ENCODE measurements at regions not wholly inside any gene's neighbourhood (a gene's known extent, or its start where the extent isn't known, plus 50 kb on each side); places are given as distances from the start of the nearest gene placed in this dataset.
A peak's percentile ranks its signal among the peaks of the same experiment; 100 is the strongest.
"Not testable (repeated sequence)": the region's sequence is repeated elsewhere in the genome, so short reads cannot be mapped to it uniquely, and the experiment has no call there.

DNA sequence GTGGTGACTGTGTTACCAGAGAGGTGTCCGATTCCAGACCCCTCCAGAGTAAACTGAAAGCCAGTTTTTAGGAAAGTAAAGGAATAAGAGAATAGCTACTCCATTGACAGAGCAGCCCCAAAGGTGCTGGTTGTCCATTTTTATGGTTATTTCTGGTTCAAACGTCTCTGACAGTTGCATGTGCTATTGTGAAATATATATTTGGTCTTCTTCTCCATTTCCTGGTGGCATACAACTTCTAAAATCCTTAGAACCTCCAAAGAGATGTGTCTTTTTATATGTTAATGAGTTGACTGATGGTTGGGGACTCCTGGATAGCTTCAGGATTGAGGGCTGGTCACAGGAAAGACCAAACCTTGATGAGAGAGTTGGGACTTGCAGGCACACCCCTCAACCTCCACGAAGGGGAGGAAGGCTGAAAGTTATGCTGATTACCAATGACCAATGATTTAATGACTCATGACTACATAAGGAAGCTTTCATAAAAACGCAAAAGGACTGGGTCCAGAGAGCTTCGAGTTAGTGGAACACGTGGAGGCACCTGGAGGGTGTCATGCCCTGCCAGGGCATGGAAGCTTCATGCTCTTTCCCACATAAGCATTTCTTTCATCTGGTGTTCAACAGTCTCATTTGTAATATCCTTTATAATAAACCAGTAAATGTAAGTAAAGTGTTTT is 100.7 kb downstream of the SLC16A1 start:
- no peak for DNase-seq
- Mint-ChIP-seq H3K36me3 (ENCODE audit: insufficient read depth, unreplicated experiment) (peaks cover 22% of the 10 kb centered on the region), H3K4me1 (ENCODE audit: low read depth, unreplicated experiment) (peaks cover 16% of the 10 kb centered on the region), H3K27ac (ENCODE audit: unreplicated experiment) (no peak overlapping the region), H3K9me3 (ENCODE audit: unreplicated experiment) (no peaks in the 10 kb centered on the region), H3K4me3 (ENCODE audit: unreplicated experiment) (no peak overlapping the region), H3K27me3 (ENCODE audit: insufficient read depth, unreplicated experiment) (no peaks in the 10 kb centered on the region)
- Histone ChIP-seq H3K9me3 (no peaks in the 10 kb centered on the region), H3K36me3 (ENCODE audit: control insufficient read depth, insufficient read depth, low read length) (no peaks in the 10 kb centered on the region), H3K27me3 (replicated peaks; ENCODE audit: control insufficient read depth, insufficient read depth, low read length) (no peaks in the 10 kb centered on the region), H3K4me3 (ENCODE audit: low read depth, low read length) (no peak overlapping the region), H3K4me1 (peaks cover 25% of the 10 kb centered on the region)
- no TSS peak for BruUV-seq (replicated peaks)
- POLR2A ChIA-PET: interaction anchor here (0.5 to 0.7 kb wide), 2 partner anchors 70 to 213 kb away, joined by 4 read pairs; no protein-coding TSS in a partner anchor
- intact Hi-C loops (cut with micrococcal nuclease; ENCODE audit: unreplicated experiment): no loop called here
- CTCF ChIA-PET: no interaction called here
- TF ChIP-seq, protein P1, sequence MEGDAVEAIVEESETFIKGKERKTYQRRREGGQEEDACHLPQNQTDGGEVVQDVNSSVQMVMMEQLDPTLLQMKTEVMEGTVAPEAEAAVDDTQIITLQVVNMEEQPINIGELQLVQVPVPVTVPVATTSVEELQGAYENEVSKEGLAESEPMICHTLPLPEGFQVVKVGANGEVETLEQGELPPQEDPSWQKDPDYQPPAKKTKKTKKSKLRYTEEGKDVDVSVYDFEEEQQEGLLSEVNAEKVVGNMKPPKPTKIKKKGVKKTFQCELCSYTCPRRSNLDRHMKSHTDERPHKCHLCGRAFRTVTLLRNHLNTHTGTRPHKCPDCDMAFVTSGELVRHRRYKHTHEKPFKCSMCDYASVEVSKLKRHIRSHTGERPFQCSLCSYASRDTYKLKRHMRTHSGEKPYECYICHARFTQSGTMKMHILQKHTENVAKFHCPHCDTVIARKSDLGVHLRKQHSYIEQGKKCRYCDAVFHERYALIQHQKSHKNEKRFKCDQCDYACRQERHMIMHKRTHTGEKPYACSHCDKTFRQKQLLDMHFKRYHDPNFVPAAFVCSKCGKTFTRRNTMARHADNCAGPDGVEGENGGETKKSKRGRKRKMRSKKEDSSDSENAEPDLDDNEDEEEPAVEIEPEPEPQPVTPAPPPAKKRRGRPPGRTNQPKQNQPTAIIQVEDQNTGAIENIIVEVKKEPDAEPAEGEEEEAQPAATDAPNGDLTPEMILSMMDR (IDR thresholded peaks at IDR 0.05; ENCODE audit: insufficient read depth in 1 of 2, low read depth in 1 of 2, low read length in 1 of 2, severe bottlenecking in 1 of 2, unreplicated experiment in 1 of 2): no peak

DNA sequence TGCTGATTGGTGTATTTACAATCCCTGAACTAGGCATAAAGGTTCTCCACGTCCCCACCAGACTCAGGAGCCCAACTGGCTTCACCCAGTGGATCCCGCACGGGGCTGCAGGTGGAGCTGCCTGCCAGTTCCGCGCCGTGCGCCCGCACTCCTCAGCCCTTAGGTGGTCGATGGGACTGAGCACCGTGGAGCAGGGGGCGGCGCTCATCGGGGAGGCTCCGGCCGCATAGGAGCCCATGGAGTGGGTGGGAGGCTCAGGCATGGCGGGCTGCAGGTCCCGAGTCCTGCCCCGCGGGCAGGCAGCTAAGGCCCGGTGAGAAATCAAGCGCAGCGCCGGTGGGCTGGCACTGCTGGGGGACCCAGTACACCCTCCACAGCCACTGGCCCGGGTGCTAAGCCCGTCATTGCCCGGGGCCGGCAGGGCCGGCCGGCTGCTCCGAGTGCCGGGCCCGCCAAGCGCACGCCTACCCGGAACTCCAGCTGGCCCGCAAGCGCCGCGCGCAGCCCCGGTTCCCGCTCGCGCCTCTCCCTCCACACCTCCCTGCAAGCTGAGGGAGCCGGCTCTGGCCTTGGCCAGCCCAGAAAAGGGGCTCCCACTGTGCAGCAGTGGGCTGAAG is 101.5 kb downstream of the SLC16A1 start:
- BruUV-seq (replicated peaks); H3K27me3 ChIP-seq (replicated peaks; ENCODE audit: control insufficient read depth, insufficient read depth, low read length); DNase-seq; H3K36me3 ChIP-seq (ENCODE audit: control insufficient read depth, insufficient read depth, low read length); H3K4me3 ChIP-seq (ENCODE audit: low read depth, low read length); H3K27ac Mint-ChIP-seq (ENCODE audit: unreplicated experiment); H3K9me3 ChIP-seq; H3K4me3 Mint-ChIP-seq (ENCODE audit: unreplicated experiment); H3K9me3 Mint-ChIP-seq (ENCODE audit: unreplicated experiment); intact Hi-C loops (cut with micrococcal nuclease; ENCODE audit: unreplicated experiment); CTCF ChIA-PET; H3K27me3 Mint-ChIP-seq (ENCODE audit: insufficient read depth, unreplicated experiment): not testable (repeated sequence)
- H3K36me3 Mint-ChIP-seq (ENCODE audit: insufficient read depth, unreplicated experiment): peaks cover 27% of the 10 kb centered on the region
- peaks cover 25% of the 10 kb centered on the region for H3K4me1 ChIP-seq
- peaks cover 16% of the 10 kb centered on the region for H3K4me1 Mint-ChIP-seq (ENCODE audit: low read depth, unreplicated experiment)
- POLR2A ChIA-PET: interaction anchor here (0.5 kb wide), 1 partner anchor 214 kb away, joined by 4 read pairs; no protein-coding TSS in a partner anchor

DNA sequence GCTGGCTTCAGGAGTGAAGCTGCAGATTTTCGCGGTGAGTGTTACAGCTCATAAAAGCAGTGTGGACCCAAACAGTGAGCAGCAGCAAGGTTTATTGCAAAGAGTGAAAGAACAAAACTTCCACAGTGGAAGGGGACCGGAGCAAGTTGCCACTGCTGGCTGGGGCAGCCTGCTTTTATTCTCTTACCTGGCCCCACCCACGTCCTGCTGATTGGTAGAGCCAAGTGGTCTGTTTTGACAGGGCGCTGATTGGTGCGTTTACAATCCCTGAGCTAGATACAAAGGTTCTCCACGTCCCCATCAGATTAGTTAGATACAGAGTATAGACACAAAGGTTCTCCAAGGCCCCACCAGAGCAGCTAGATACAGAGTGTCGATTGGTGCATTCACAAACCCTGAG is 102.1 kb downstream of the SLC16A1 start:
- H3K4me1 Mint-ChIP-seq (ENCODE audit: low read depth, unreplicated experiment): peaks cover 16% of the 10 kb centered on the region
- H3K9me3 Mint-ChIP-seq (ENCODE audit: unreplicated experiment); DNase-seq; BruUV-seq (replicated peaks); H3K9me3 ChIP-seq; H3K27me3 ChIP-seq (replicated peaks; ENCODE audit: control insufficient read depth, insufficient read depth, low read length); H3K36me3 ChIP-seq (ENCODE audit: control insufficient read depth, insufficient read depth, low read length); H3K4me3 ChIP-seq (ENCODE audit: low read depth, low read length); POLR2A ChIA-PET; H3K27me3 Mint-ChIP-seq (ENCODE audit: insufficient read depth, unreplicated experiment); H3K4me3 Mint-ChIP-seq (ENCODE audit: unreplicated experiment); CTCF ChIA-PET: not testable (repeated sequence)
- intact Hi-C loops (cut with micrococcal nuclease; ENCODE audit: unreplicated experiment): loop anchor here (2.0 kb wide), 1 partner anchor 13 kb away; no protein-coding TSS in a partner anchor
- H3K27ac Mint-ChIP-seq (ENCODE audit: unreplicated experiment): peak overlapping the region; percentile 35
- H3K4me1 ChIP-seq: peaks cover 25% of the 10 kb centered on the region
- peaks cover 32% of the 10 kb centered on the region for H3K36me3 Mint-ChIP-seq (ENCODE audit: insufficient read depth, unreplicated experiment)

DNA sequence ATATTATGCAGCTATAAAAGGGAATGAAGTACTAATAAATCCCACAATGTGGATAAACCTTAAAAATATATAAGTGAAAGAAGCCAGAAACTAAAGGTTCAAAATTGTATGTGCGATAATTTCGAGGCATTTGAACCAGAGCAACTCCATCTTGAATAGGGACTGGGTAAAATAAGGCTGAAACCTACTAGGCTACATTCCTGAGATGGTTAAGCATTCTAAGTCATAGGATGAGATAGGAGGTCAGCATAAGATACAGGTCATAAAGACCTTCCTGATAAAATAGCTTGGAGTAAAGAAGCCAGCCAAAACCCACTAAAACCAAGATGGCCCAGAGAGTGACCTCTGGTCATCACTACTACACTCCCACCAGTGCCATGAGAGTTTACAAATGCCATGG is 103.1 kb downstream of the SLC16A1 start:
- no TSS peak for BruUV-seq (replicated peaks)
- Mint-ChIP-seq H3K4me3 (ENCODE audit: unreplicated experiment) (no peak overlapping the region), H3K36me3 (ENCODE audit: insufficient read depth, unreplicated experiment) (peaks cover 28% of the 10 kb centered on the region)

More for the DNA sequence above, 103.1 kb downstream of the SLC16A1 start:
- no peaks in the 10 kb centered on the region for H3K36me3 ChIP-seq (ENCODE audit: control insufficient read depth, insufficient read depth, low read length)
- DNase-seq: no peak
- H3K9me3 ChIP-seq: no peaks in the 10 kb centered on the region
- CTCF ChIA-PET: interaction anchor here (1.3 kb wide), 1 partner anchor 220 kb away, joined by 5 read pairs; the partner anchor contains the start of gene LRIG2
- no peak overlapping the region for H3K4me3 ChIP-seq (ENCODE audit: low read depth, low read length)
- Mint-ChIP-seq H3K27ac (ENCODE audit: unreplicated experiment) (peak overlapping the region; percentile 35), H3K27me3 (ENCODE audit: insufficient read depth, unreplicated experiment) (no peaks in the 10 kb centered on the region), H3K9me3 (ENCODE audit: unreplicated experiment) (no peaks in the 10 kb centered on the region), H3K4me1 (ENCODE audit: low read depth, unreplicated experiment) (peaks cover 14% of the 10 kb centered on the region)
- TF ChIP-seq, protein P1 (IDR thresholded peaks at IDR 0.05; ENCODE audit: insufficient read depth in 1 of 2, low read depth in 1 of 2, low read length in 1 of 2, severe bottlenecking in 1 of 2, unreplicated experiment in 1 of 2): no peak
- POLR2A ChIA-PET: interaction anchor here (0.8 to 1.6 kb wide), 2 partner anchors 11 to 219 kb away, joined by 3 to 4 read pairs; no protein-coding TSS in a partner anchor
- no peaks in the 10 kb centered on the region for H3K27me3 ChIP-seq (replicated peaks; ENCODE audit: control insufficient read depth, insufficient read depth, low read length)
- intact Hi-C loops (cut with micrococcal nuclease; ENCODE audit: unreplicated experiment): loop anchor here (2.0 kb wide), 1 partner anchor 14 kb away; no protein-coding TSS in a partner anchor
- peaks cover 25% of the 10 kb centered on the region for H3K4me1 ChIP-seq

Data from Caco-2 (cell line).